Putamen (tissue), 1 donor: ENCODE measurements at regions not wholly inside any gene's neighbourhood (a gene's known extent, or its start where the extent isn't known, plus 50 kb on each side); places are given as distances from the start of the nearest gene placed in this dataset.
"Not testable (repeated sequence)": the region's sequence is repeated elsewhere in the genome, so short reads cannot be mapped to it uniquely, and the experiment has no call there.

Source experiments
- DNase-seq: peaks from one replicate; pipeline ENCODE4 v3.0.0-alpha.2; 2016; ENCODE audit warnings: low spot score

GRCh38 chr2:33967103-33967502 lies 368.0 kb upstream of the FAM98A start:
- no peak for DNase-seq

GRCh38 chr2:33958591-33958990 lies 359.5 kb upstream of the FAM98A start:
- no peak for DNase-seq

- DNase-seq = no peak
Measured at GRCh38 chr2:33949371-33949770, 350.3 kb upstream of the FAM98A start.

GRCh38 chr2:33946193-33946592 lies 347.1 kb upstream of the FAM98A start:
- no peak for DNase-seq

- no peak for DNase-seq
Measured at GRCh38 chr2:33933203-33933602, 334.1 kb upstream of the FAM98A start.

GRCh38 chr2:33931164-33931563 lies 332.1 kb upstream of the FAM98A start:
- DNase-seq = no peak

GRCh38 chr2:33929467-33929866 lies 330.4 kb upstream of the FAM98A start:
- no peak for DNase-seq

- DNase-seq = no peak
Measured at GRCh38 chr2:33927756-33928155, 328.7 kb upstream of the FAM98A start.

GRCh38 chr2:33925311-33925710 lies 326.2 kb upstream of the FAM98A start:
- no peak for DNase-seq

- no peak for DNase-seq
Measured at GRCh38 chr2:33924586-33925169, 325.6 kb upstream of the FAM98A start.

- no peak for DNase-seq
Measured at GRCh38 chr2:33917252-33917651, 318.2 kb upstream of the FAM98A start.

GRCh38 chr2:33913071-33913616 lies 314.0 kb upstream of the FAM98A start:
- DNase-seq = no peak

- DNase-seq = no peak
Measured at GRCh38 chr2:33911327-33911726, 312.2 kb upstream of the FAM98A start.

GRCh38 chr2:33909945-33910695 lies 311.0 kb upstream of the FAM98A start:
- no peak for DNase-seq

- no peak for DNase-seq
Measured at GRCh38 chr2:33907866-33908265, 308.8 kb upstream of the FAM98A start.

- DNase-seq = not testable (repeated sequence)
Measured at GRCh38 chr2:33906129-33906528, 307.0 kb upstream of the FAM98A start.

- no peak for DNase-seq
Measured at GRCh38 chr2:33904801-33905200, 305.7 kb upstream of the FAM98A start.

GRCh38 chr2:33903701-33904100 lies 304.6 kb upstream of the FAM98A start:
- no peak for DNase-seq

- DNase-seq = no peak
Measured at GRCh38 chr2:33903215-33903614, 304.1 kb upstream of the FAM98A start.

GRCh38 chr2:33900610-33901009 lies 301.5 kb upstream of the FAM98A start:
- no peak for DNase-seq

GRCh38 chr2:33897741-33898140 lies 298.6 kb upstream of the FAM98A start:
- no peak for DNase-seq

- no peak for DNase-seq
Measured at GRCh38 chr2:33893824-33894223, 294.7 kb upstream of the FAM98A start.

GRCh38 chr2:33891616-33892015 lies 292.5 kb upstream of the FAM98A start:
- DNase-seq = no peak

GRCh38 chr2:33890686-33891085 lies 291.6 kb upstream of the FAM98A start:
- DNase-seq = no peak
